ENCODE measurements at regions not wholly inside any gene's neighbourhood (a gene's known extent, or its start where the extent isn't known, plus 50 kb on each side); places are given as distances from the start of the nearest gene placed in this dataset.

- TF ChIP-seq CSRNP3 (CRISPR knock-in tag; IDR thresholded peaks at IDR 0.05) (no peak), ISL1 (CRISPR knock-in tag; IDR thresholded peaks at IDR 0.05) (no peak), ARNTL (CRISPR knock-in tag; IDR thresholded peaks at IDR 0.05; ENCODE audit: borderline replicate concordance, low read depth) (no peak), OSR1 (CRISPR knock-in tag; IDR thresholded peaks at IDR 0.05) (no peak)
Measured at GRCh38 chr11:122293296-122294023, 177.4 kb upstream of the BLID start (continued).

DNA sequence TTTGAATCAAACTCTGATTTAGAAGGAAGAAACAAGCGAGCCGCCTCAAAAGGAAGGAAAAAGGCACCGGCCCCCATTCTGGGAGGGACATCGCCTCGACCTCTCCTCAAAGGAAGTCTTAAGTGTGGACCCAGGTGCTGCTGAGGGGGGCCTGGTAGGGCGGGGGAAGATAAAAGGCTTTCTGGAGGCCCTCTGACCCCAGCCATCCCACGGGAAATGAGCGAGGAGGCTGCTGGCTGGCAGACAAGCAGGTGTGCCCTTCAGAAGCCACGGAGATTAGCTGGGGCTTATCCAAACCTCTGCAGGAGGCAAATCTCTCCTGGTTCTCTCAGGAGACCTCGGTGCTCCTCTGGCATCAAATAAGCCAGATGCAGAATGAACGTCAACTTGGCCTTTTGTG, 171.4 kb upstream of the BLID start:
- no peak for ATAC-seq
- TF ChIP-seq CSRNP3 (CRISPR knock-in tag; IDR thresholded peaks at IDR 0.05) = no peak
- TF ChIP-seq ZC3H10 (CRISPR knock-in tag; IDR thresholded peaks at IDR 0.05) = no peak
- TF ChIP-seq ZFP3 (CRISPR knock-in tag; IDR thresholded peaks at IDR 0.05) = no peak
- no peak for TF ChIP-seq ZNF565 (CRISPR knock-in tag; conservative IDR thresholded peaks at IDR 0.05; ENCODE audit: low read depth)
- no peak for TF ChIP-seq TOX (CRISPR knock-in tag; IDR thresholded peaks at IDR 0.05; ENCODE audit: borderline replicate concordance)
- TF ChIP-seq ZFP30 (CRISPR knock-in tag; IDR thresholded peaks at IDR 0.05) = no peak
- no peak for TF ChIP-seq ARNTL (CRISPR knock-in tag; IDR thresholded peaks at IDR 0.05; ENCODE audit: borderline replicate concordance, low read depth)
- no peak for TF ChIP-seq BACH2 (CRISPR knock-in tag; IDR thresholded peaks at IDR 0.05; ENCODE audit: borderline replicate concordance)
- TF ChIP-seq, protein P1, sequence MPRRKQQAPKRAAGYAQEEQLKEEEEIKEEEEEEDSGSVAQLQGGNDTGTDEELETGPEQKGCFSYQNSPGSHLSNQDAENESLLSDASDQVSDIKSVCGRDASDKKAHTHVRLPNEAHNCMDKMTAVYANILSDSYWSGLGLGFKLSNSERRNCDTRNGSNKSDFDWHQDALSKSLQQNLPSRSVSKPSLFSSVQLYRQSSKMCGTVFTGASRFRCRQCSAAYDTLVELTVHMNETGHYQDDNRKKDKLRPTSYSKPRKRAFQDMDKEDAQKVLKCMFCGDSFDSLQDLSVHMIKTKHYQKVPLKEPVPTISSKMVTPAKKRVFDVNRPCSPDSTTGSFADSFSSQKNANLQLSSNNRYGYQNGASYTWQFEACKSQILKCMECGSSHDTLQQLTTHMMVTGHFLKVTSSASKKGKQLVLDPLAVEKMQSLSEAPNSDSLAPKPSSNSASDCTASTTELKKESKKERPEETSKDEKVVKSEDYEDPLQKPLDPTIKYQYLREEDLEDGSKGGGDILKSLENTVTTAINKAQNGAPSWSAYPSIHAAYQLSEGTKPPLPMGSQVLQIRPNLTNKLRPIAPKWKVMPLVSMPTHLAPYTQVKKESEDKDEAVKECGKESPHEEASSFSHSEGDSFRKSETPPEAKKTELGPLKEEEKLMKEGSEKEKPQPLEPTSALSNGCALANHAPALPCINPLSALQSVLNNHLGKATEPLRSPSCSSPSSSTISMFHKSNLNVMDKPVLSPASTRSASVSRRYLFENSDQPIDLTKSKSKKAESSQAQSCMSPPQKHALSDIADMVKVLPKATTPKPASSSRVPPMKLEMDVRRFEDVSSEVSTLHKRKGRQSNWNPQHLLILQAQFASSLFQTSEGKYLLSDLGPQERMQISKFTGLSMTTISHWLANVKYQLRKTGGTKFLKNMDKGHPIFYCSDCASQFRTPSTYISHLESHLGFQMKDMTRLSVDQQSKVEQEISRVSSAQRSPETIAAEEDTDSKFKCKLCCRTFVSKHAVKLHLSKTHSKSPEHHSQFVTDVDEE (CRISPR knock-in tag; IDR thresholded peaks at IDR 0.05) = no peak
- no peak for TF ChIP-seq RARB (CRISPR knock-in tag; IDR thresholded peaks at IDR 0.05)
- TF ChIP-seq OSR1 (CRISPR knock-in tag; IDR thresholded peaks at IDR 0.05) = no peak
- no peak for TF ChIP-seq ESRRG (CRISPR knock-in tag; IDR thresholded peaks at IDR 0.05)
- TF ChIP-seq, protein P2, sequence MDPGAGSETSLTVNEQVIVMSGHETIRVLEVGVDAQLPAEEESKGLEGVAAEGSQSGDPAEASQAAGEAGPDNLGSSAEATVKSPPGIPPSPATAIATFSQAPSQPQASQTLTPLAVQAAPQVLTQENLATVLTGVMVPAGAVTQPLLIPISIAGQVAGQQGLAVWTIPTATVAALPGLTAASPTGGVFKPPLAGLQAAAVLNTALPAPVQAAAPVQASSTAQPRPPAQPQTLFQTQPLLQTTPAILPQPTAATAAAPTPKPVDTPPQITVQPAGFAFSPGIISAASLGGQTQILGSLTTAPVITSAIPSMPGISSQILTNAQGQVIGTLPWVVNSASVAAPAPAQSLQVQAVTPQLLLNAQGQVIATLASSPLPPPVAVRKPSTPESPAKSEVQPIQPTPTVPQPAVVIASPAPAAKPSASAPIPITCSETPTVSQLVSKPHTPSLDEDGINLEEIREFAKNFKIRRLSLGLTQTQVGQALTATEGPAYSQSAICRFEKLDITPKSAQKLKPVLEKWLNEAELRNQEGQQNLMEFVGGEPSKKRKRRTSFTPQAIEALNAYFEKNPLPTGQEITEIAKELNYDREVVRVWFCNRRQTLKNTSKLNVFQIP (CRISPR knock-in tag; IDR thresholded peaks at IDR 0.05; ENCODE audit: borderline replicate concordance, low read depth) = no peak
- TF ChIP-seq CSDC2 (CRISPR knock-in tag; IDR thresholded peaks at IDR 0.05) = no peak
- TF ChIP-seq, protein P3, sequence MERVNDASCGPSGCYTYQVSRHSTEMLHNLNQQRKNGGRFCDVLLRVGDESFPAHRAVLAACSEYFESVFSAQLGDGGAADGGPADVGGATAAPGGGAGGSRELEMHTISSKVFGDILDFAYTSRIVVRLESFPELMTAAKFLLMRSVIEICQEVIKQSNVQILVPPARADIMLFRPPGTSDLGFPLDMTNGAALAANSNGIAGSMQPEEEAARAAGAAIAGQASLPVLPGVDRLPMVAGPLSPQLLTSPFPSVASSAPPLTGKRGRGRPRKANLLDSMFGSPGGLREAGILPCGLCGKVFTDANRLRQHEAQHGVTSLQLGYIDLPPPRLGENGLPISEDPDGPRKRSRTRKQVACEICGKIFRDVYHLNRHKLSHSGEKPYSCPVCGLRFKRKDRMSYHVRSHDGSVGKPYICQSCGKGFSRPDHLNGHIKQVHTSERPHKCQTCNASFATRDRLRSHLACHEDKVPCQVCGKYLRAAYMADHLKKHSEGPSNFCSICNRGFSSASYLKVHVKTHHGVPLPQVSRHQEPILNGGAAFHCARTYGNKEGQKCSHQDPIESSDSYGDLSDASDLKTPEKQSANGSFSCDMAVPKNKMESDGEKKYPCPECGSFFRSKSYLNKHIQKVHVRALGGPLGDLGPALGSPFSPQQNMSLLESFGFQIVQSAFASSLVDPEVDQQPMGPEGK (CRISPR knock-in tag; IDR thresholded peaks at IDR 0.05; ENCODE audit: borderline replicate concordance) = no peak
- no peak for TF ChIP-seq GLIS3 (CRISPR knock-in tag; IDR thresholded peaks at IDR 0.05)

- ATAC-seq = no peak
- TF ChIP-seq ZNF8 (CRISPR knock-in tag; IDR thresholded peaks at IDR 0.05) (no peak), RARB (CRISPR knock-in tag; IDR thresholded peaks at IDR 0.05) (no peak), CSRNP3 (CRISPR knock-in tag; IDR thresholded peaks at IDR 0.05) (no peak), ARNTL (CRISPR knock-in tag; IDR thresholded peaks at IDR 0.05; ENCODE audit: borderline replicate concordance, low read depth) (no peak), ISL1 (CRISPR knock-in tag; IDR thresholded peaks at IDR 0.05) (no peak), CSDC2 (CRISPR knock-in tag; IDR thresholded peaks at IDR 0.05) (no peak)
- TF ChIP-seq, protein P2 (CRISPR knock-in tag; IDR thresholded peaks at IDR 0.05; ENCODE audit: borderline replicate concordance, low read depth) = no peak
Measured at GRCh38 chr11:122285070-122285988, 169.3 kb upstream of the BLID start.

All from SK-N-SH treated with all-trans-retinoic acid at 6 μM for 48 hours (cell line).